ENCODE measurements at regions not wholly inside any gene's neighbourhood (a gene's known extent, or its start where the extent isn't known, plus 50 kb on each side); places are given as distances from the start of the nearest gene placed in this dataset.

DNA sequence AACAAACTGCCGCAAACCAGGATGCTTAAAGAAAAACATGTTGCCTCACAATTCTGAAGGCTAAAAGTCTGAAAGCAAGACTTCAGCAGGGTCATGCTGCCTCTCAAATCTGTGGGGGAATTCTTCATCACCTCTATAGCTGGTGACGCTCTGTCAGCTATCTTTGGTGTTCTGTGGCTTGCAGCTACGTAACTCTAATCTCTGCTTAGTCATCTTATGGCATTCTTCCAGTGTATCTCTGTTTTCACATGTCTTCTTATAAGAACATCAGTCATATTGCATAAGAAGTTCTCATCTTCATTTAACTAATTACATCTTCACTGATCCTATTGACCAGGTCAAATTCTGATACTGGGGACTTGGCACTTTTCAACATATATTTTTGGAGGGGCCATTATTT, 243.0 kb downstream of the CDH10 start:
- TF ChIP-seq, protein P1, sequence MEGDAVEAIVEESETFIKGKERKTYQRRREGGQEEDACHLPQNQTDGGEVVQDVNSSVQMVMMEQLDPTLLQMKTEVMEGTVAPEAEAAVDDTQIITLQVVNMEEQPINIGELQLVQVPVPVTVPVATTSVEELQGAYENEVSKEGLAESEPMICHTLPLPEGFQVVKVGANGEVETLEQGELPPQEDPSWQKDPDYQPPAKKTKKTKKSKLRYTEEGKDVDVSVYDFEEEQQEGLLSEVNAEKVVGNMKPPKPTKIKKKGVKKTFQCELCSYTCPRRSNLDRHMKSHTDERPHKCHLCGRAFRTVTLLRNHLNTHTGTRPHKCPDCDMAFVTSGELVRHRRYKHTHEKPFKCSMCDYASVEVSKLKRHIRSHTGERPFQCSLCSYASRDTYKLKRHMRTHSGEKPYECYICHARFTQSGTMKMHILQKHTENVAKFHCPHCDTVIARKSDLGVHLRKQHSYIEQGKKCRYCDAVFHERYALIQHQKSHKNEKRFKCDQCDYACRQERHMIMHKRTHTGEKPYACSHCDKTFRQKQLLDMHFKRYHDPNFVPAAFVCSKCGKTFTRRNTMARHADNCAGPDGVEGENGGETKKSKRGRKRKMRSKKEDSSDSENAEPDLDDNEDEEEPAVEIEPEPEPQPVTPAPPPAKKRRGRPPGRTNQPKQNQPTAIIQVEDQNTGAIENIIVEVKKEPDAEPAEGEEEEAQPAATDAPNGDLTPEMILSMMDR (IDR thresholded peaks at IDR 0.05; ENCODE audit: low read depth, low read length, poor library complexity, severe bottlenecking), result no peak
- TF ChIP-seq EZH2phosphoT487 (IDR thresholded peaks at IDR 0.05; ENCODE audit: borderline replicate concordance, low read length), result no peak
